ENCODE measurements at regions not wholly inside any gene's neighbourhood (a gene's known extent, or its start where the extent isn't known, plus 50 kb on each side); places are given as distances from the start of the nearest gene placed in this dataset.
"Not testable (repeated sequence)": the region's sequence is repeated elsewhere in the genome, so short reads cannot be mapped to it uniquely, and the experiment has no call there.

GRCh38 chr3:75129101-75129500 is 514.6 kb upstream of the CNTN3 start:
- DNase-seq: no peak

GRCh38 chr3:75136100-75136897 is 521.8 kb upstream of the CNTN3 start:
- DNase-seq: no peak

DNA sequence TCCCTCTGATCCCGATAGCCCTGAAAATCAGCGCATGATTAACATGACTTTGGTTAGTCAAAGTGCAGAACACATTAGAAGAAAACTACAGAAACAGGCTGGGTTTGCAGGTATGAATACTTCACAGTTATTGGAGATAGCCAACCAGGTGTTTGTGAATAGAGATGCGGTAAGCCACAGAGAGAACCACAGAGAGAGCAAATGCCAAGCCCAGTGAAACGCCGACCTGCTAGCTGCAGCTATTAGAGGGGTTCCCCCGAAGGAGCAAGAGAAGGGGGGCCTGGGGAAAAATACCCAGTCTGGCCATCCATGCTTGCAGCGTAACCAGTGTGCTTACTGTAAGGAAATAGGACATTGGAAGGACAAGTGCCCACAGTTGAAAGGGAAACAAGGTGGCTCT is 523.9 kb upstream of the CNTN3 start:
- DNase-seq: no peak

GRCh38 chr3:75140904-75141615 is 523.1 kb upstream of the FRG2C start:
- DNase-seq: no peak

GRCh38 chr3:75144406-75144805 is 519.7 kb upstream of the FRG2C start:
- DNase-seq: no peak

GRCh38 chr3:75171630-75172230 is 492.4 kb upstream of the FRG2C start:
- no peak for DNase-seq

- DNase-seq: no peak
These were observed 487.2 kb upstream of the FRG2C start for GRCh38 chr3:75176937-75177336.

DNA sequence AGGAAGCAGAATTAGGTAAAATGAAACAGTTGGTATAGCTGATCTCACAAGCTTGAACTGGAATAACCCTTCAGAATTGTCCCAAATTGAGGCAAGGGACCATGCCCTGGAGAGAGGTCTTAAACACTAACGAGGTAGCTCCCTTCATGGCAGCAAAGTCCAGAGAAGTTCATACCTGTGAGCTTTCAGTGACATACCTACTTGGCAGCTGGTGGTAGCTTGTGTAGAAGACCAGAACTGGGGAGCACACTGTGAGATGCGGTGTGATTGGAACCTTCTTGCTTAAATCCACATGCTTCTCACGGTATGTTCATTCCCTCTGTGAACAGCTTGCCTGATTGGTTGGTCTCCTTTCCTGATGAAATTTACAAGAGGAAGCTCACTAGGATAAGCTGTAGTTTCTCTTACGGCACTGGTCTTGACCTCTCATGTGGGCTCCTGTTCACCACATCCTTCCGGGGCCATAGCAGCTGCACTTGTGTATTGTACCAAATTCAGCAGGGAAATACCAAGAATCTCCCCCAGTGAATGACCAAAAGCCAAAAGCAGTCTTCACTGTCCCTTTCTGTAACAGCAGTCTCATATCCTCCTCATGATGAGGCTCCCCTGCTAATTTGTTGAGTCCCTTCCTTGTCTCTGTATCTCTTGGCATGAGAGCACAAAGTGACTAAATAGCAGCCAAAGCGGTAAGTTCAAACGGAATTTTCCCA is 483.7 kb upstream of the FRG2C start:
- DNase-seq: no peak

GRCh38 chr3:75180945-75181298 is 483.2 kb upstream of the FRG2C start:
- no peak for DNase-seq

GRCh38 chr3:75188962-75189361 is 475.2 kb upstream of the FRG2C start:
- no peak for DNase-seq

- no peak for DNase-seq
These were observed 471.9 kb upstream of the FRG2C start for GRCh38 chr3:75192146-75192616.

GRCh38 chr3:75193797-75194196 is 470.3 kb upstream of the FRG2C start:
- no peak for DNase-seq

GRCh38 chr3:75214332-75214731 is 449.8 kb upstream of the FRG2C start:
- not testable (repeated sequence) for DNase-seq

- no peak for DNase-seq
These were observed 445.6 kb upstream of the FRG2C start for GRCh38 chr3:75218577-75218976.

DNA sequence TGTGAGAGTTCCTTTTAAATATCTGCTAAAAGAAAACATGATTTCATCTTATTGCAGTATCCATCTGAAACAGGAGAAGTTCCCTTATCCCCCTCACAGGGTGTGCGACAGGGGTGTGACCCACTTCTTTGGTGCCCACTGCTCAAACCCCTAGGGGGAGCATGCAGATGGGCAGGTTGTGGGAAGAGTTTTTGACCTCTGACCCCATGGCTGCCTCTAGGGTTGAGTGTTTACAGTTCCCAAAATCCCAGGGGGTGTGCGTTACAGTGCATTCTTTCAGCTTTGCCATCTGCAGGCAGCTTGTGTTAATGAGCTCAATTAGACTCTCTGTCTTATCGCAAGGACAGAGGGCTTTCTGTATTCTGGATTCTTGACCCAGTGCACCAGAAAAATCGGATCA is 443.2 kb upstream of the FRG2C start:
- DNase-seq: no peak

- DNase-seq: no peak
These were observed 439.7 kb upstream of the FRG2C start for GRCh38 chr3:75224412-75224811.

- DNase-seq: no peak
These were observed 431.9 kb upstream of the FRG2C start for GRCh38 chr3:75232216-75232615.

- DNase-seq: no peak
These were observed 428.5 kb upstream of the FRG2C start for GRCh38 chr3:75235631-75236030.

DNA sequence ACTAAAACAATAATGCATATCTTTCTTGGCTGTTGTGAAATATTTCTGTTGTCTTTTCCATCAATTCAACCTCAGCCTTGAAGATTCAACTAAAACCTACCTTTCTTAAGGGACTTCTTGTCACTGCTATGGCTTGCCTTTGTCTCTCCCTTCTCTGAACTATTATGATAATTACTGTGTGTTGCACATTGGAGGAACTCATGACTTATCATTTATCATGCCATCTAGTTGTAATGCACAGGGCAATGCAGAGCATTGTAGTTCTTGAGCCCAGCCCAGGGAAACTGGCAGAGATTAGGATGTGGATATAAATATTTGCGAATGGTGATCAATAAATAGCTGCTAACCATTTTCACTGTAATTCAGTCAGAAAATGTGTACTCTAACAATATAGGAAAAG is 427.1 kb upstream of the FRG2C start:
- no peak for DNase-seq

DNA sequence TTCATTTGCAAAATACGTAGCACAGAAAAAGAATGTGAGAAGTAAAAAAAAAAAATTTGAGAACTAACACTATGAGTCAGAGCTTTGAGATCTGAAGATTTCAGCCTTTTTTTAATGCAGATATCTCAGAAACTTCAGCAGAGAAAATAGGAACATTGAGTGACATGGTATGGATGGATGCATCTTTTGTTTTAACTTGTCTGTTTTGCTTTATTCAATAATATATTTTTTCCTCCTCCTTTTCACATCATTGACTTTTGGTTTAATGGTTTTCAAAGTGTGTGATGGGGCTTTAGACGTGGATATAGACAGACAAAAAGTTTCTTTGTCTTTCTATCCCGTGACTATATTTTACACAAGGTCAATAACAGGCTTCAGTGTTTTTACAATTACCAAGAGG is 426.7 kb upstream of the FRG2C start:
- DNase-seq: no peak

GRCh38 chr3:75241226-75241962 is 422.7 kb upstream of the FRG2C start:
- not testable (repeated sequence) for DNase-seq

DNA sequence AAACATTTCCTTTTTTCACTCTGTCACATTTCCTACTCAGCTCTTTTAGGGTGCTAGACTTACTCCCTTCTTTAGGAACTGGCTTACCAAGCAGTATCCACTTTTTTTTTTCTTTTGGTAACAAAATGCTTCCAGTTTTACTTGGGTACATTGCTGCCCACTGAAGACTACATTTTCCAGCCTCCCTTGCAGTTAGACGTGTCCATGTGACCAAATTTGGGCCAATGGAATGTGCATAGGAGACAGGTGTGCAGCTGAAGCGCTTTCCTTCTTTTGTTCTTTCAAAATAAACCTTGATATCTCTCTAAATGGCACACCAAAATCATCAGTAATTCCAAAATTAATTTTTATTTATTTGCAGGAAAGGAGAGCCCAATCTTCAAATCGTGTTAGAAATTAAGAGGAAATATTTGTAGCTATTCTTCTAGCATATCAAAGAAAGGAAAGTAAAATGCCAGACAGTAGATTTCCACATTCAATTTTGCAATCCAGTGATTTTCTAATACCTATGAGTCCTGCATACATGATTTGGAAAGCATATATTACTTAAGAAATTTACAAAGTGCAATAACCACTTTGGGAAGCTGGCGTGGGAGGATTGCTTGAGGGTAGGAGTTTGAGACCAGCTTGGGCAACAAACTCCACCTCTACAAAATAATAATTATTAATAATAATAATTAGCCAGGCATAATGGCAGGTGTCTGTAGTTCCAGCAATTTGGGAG is 422.0 kb upstream of the FRG2C start:
- no peak for DNase-seq
